ENCODE measurements at regions not wholly inside any gene's neighbourhood (a gene's known extent, or its start where the extent isn't known, plus 50 kb on each side); places are given as distances from the start of the nearest gene placed in this dataset.

GRCh38 chr4:111979921-111980320 lies 165.3 kb upstream of the FAM241A start:
- no peak for TF ChIP-seq POLR2A (IDR thresholded peaks at IDR 0.05)
- TF ChIP-seq CTCF (IDR thresholded peaks at IDR 0.05) = no peak
